OCI-LY7 (cell line): ENCODE measurements at regions not wholly inside any gene's neighbourhood (a gene's known extent, or its start where the extent isn't known, plus 50 kb on each side); places are given as distances from the start of the nearest gene placed in this dataset.

Experiments
- BruUV-seq: library from RNA; stranded (reverse); fragments of 400-500 nt; replicated peaks from 2 replicates; lab custom pipeline; 2021; lab: Mats Ljungman, UMichigan
- CTCF ChIA-PET: fragments of 300-600 bp; sonication (Branson Sonifier 250); formaldehyde crosslinking; loops from one replicate; lab custom pipeline; 2022; ENCODE audit warnings: antibody characterized with exemption; ENCODE audit not compliant: unreplicated experiment; lab: Charles Lee
- POLR2A ChIA-PET: fragments of 300-600 bp; sonication (Branson Sonifier 250); formaldehyde crosslinking; loops from one replicate; lab custom pipeline; 2022; ENCODE audit warnings: antibody characterized with exemption; lab: Charles Lee
- DNase-seq: peaks from one replicate; pipeline ENCODE4 v3.0.0-alpha.2; 2015; ENCODE audit warnings: low spot score
- H2AFZ ChIP-seq: fragments of 200-600 bp; sonication (generic), shearing (Covaris generic); 2 replicates; pipeline ENCODE4 v1.6.1; 2014; ENCODE audit warnings: mild to moderate bottlenecking, antibody characterized with exemption, low read length, moderate library complexity
- H3K27ac ChIP-seq: fragments of 200-600 bp; sonication (generic); 2 replicates; pipeline ENCODE4 v1.5.1; 2014; ENCODE audit warnings: mixed run types, low read depth, mild to moderate bottlenecking, moderate library complexity, low read length, inconsistent platforms; ENCODE audit not compliant: poor library complexity, severe bottlenecking
- H3K36me3 ChIP-seq: fragments of 200-600 bp; sonication (generic); 2 replicates; pipeline ENCODE4 v1.6.1; 2014; ENCODE audit warnings: mild to moderate bottlenecking, antibody characterized with exemption, low read length, moderate library complexity, mixed read lengths; ENCODE audit not compliant: insufficient read depth
- H3K4me1 ChIP-seq: fragments of 200-600 bp; sonication (generic); 2 replicates; pipeline ENCODE4 v1.5.1; 2014; ENCODE audit warnings: mild to moderate bottlenecking, low read length; ENCODE audit not compliant: insufficient read depth, poor library complexity, severe bottlenecking
- H3K4me2 ChIP-seq: fragments of 200-600 bp; sonication (generic); 2 replicates; pipeline ENCODE4 v1.6.1; 2014; ENCODE audit warnings: mild to moderate bottlenecking, low read length
- H3K4me3 ChIP-seq: fragments of 200-600 bp; sonication (generic); 2 replicates; pipeline ENCODE4 v1.5.1; 2014; ENCODE audit warnings: mild to moderate bottlenecking, low read depth, low read length; ENCODE audit not compliant: poor library complexity, severe bottlenecking
- H3K79me2 ChIP-seq: fragments of 200-600 bp; sonication (generic); 2 replicates; pipeline ENCODE4 v1.6.1; 2016; ENCODE audit warnings: low read depth, mild to moderate bottlenecking, low read length, moderate library complexity, mixed read lengths; ENCODE audit not compliant: insufficient read depth
- H3K9me2 ChIP-seq: fragments of 200-600 bp; sonication (generic); 2 replicates; pipeline ENCODE4 v1.6.1; 2016; ENCODE audit warnings: mild to moderate bottlenecking, low read length, mixed read lengths; ENCODE audit not compliant: insufficient read depth
- H3K9me3 ChIP-seq: fragments of 200-600 bp; sonication (generic); 2 replicates; pipeline ENCODE4 v1.6.1; 2014; ENCODE audit warnings: mild to moderate bottlenecking, mixed run types, low read length, mixed read lengths
- H4K20me1 ChIP-seq: fragments of 200-600 bp; sonication (generic); 2 replicates; pipeline ENCODE4 v1.6.1; 2014; ENCODE audit warnings: mild to moderate bottlenecking, antibody characterized with exemption, low read length, moderate library complexity, mixed read lengths; ENCODE audit not compliant: insufficient read depth
- EZH2phosphoT487 ChIP-seq: fragments of 200-600 bp; sonication (generic); IDR thresholded peaks from 2 replicates; pipeline ENCODE4 v1.6.1; 2018; ENCODE audit warnings: low read depth, borderline replicate concordance, mild to moderate bottlenecking, mixed run types, antibody characterized with exemption, low read length, moderate library complexity, mixed read lengths
- intact Hi-C: fragments of 100-400 bp; cut with micrococcal nuclease; formaldehyde crosslinking; loops from one replicate; pipeline ENCODE4 v1.10.0; 2022; ENCODE audit not compliant: unreplicated experiment
- TF ChIP-seq, protein P1 (sequence below): fragments of 200-600 bp; sonication (generic); conservative IDR thresholded peaks from 2 replicates; pipeline ENCODE4 v1.5.1; 2014; ENCODE audit warnings: mild to moderate bottlenecking, antibody characterized with exemption, low read length, moderate library complexity, mixed read lengths

DNA sequence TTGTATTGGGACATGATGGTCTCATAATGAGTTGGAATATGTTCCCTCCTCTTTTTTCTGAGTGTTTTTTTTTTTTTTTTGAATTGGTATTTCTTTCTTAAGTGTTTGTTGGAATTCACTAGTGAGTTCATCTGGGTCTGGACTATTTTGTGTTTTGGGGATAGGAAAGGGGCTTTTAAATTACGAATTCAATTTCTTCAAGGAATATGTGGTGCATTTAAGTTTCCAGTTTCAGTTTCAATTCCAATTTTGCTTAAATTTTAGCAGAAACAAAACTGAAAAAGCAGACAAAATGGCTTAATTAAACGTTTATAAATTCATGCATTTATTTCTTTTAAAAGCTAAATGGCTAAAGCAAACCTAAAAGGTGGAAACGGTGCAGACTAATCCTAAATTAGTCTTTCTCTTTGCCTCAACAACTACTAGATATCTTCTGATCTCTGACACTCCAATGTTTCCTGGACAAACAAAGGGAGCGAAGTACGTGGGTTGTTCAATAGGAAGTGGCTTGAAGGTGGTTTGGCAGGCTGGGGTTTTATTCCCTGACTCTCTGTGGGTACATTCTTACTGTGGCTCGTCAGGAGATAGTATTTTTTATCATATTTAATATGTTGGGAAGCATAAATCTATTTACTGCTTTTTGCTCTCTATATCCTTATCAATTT, 50.0 kb upstream of the CORO2B start:
- no peak for TF ChIP-seq EZH2phosphoT487
- TF ChIP-seq, protein P1, sequence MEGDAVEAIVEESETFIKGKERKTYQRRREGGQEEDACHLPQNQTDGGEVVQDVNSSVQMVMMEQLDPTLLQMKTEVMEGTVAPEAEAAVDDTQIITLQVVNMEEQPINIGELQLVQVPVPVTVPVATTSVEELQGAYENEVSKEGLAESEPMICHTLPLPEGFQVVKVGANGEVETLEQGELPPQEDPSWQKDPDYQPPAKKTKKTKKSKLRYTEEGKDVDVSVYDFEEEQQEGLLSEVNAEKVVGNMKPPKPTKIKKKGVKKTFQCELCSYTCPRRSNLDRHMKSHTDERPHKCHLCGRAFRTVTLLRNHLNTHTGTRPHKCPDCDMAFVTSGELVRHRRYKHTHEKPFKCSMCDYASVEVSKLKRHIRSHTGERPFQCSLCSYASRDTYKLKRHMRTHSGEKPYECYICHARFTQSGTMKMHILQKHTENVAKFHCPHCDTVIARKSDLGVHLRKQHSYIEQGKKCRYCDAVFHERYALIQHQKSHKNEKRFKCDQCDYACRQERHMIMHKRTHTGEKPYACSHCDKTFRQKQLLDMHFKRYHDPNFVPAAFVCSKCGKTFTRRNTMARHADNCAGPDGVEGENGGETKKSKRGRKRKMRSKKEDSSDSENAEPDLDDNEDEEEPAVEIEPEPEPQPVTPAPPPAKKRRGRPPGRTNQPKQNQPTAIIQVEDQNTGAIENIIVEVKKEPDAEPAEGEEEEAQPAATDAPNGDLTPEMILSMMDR, result no peak
- H3K79me2 ChIP-seq, result no peaks in the 10 kb centered on the region
- ChIA-PET CTCF (no interaction called here), POLR2A (no interaction called here)
- no peaks in the 10 kb centered on the region for H3K36me3 ChIP-seq
- no peak overlapping the region for H3K4me3 ChIP-seq
- no peak overlapping the region for H2AFZ ChIP-seq
- no peaks in the 10 kb centered on the region for H3K9me2 ChIP-seq
- no TSS peak for BruUV-seq
- H3K4me2 ChIP-seq, result no peak overlapping the region
- intact Hi-C loops, result no loop called here
- H3K4me1 ChIP-seq, result no peaks in the 10 kb centered on the region
- H4K20me1 ChIP-seq, result no peaks in the 10 kb centered on the region
- no peak overlapping the region for H3K27ac ChIP-seq
- DNase-seq, result no peak
- peaks cover 4% of the 10 kb centered on the region; the same call in 1 of the 2 replicates for H3K9me3 ChIP-seq
